HG02571 (cell line): ENCODE measurements at regions not wholly inside any gene's neighbourhood (a gene's known extent, or its start where the extent isn't known, plus 50 kb on each side); places are given as distances from the start of the nearest gene placed in this dataset.

Experiments
- ATAC-seq: cut with Tn5 transposase; IDR thresholded peaks from one replicate; pipeline ENCODE4 v1.9.1; 2021; ENCODE audit warnings: mild to moderate bottlenecking, moderate library complexity; ENCODE audit not compliant: unreplicated experiment

DNA sequence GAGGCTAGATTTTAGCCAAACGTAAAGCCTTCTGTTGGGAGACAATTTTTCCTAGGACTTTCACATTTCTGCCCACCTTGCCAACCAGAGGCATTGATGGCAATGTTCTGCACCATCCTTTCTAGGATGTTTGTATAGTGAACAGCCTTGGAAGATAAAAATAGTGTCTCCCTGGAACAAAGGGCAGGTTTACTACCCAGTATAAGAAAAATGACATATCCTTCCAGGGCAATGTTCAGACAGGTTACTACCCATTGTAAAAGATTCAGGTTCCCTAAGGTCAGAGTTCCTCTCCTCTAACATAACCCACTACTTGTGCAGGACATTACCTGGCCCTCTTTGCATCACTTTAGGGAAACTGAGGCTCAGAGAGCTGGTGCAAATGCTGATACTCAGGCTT is 248.2 kb upstream of the VEPH1 start:
- no peak for ATAC-seq

DNA sequence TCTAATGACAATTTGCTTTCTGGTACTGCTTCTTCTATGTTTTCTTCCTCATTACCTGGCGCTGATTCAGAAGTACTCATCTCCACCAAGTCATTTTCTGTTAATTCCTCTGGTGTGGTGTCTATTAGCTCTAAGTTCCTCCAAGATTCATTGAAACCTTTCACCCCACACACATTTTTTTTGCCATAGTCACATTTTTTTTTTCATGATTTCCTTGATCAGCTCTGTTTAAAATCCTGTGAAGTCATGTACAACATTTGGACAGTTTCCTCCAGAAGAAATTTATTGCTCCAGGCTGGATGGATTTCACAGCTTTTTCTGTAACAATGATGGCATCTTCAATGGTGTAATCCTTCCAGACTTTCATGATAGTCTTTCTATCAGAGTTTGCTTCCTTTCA is 243.2 kb upstream of the VEPH1 start:
- ATAC-seq, result no peak

DNA sequence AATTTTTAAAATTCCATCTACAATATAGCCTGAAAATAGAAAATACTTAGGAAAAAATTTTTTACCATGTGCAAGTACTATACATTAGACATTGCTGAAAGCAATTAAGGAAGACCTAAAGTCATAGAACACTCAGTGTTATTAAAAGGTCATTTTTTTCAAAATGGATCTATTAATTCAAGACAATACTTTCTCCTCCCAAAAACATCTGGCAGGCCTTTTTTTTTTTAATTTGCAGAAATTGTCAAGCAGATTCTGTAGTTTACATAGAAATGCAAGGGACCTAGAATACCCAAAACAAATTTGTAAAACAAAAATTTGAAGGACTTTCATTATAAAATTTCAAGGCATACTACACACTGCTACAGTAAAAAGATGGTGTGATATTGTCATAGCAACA is 238.4 kb upstream of the VEPH1 start:
- no peak for ATAC-seq

DNA sequence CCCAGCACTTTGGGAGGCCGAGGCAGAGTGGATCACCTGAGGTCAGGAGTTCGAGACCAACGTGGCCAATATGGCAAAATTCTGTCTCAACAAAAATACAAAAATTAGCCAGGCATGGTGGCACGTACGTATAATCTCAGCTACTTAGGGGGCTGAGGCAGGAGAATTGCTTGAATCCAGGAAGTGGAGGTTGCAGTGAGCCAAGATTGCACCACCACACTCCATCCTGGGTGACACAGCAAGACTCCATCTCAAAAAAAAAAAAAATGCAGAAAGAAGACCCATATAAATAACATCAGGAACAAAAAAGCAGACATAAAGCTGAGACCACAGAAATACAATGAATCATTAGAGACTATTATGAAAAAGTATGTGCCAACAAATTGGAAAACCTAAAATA is 235.2 kb upstream of the VEPH1 start:
- no peak for ATAC-seq

DNA sequence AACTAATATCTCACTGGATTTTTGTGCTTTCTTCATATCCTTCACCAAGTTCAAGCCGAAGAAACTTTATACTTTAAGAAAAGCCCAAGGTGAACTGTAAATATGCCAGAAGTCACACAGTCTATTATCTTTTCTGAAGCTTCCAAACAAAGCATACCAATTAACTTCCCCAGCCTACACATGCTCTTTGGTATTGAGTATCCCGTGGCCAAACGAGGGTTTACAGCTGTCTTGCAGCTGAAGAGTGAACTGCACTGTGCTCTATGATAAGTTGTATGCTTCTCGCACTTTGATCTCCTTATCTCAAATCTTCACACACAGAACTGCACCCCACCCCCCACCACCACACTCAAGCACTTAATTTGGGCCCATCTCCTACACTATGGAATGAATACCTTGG is 215.6 kb upstream of the VEPH1 start:
- no peak for ATAC-seq

DNA sequence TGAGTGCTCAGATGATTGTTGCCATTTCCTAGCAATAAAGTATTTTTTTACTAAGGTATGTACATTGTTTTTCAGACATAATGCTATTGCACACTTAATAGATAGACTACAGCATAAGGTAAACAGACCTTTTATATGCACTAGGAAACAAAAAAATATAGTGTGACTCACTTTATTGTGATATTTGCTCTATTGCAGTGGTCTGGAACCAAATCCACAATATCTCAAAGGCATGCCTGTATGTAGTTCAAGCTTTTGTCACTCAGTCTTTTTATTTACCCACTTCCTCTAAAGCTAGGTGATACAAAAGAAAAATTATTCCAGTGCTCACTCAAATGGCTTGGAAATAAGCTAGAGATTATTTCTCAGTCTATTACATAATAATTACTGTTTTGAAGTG is 209.9 kb upstream of the VEPH1 start:
- no peak for ATAC-seq

DNA sequence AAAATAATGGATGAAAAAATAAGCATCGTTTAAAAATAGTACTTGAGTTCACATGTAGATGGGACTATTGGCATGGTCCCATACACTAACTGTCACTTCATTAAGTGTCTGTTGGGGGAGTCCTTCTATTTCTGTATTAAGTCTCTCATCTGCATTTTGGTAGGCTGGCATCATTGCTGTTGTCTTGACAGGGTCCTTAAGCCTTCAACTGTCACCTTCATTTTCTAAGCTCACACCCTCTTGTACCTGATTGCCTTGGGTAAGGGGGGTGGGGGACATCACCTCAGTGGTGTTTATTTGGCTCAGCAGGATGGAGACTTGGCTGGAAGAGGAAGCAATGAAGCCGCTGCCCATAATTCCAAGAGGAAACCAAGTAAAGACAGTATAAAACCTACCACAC is 202.0 kb upstream of the VEPH1 start:
- ATAC-seq, result no peak

DNA sequence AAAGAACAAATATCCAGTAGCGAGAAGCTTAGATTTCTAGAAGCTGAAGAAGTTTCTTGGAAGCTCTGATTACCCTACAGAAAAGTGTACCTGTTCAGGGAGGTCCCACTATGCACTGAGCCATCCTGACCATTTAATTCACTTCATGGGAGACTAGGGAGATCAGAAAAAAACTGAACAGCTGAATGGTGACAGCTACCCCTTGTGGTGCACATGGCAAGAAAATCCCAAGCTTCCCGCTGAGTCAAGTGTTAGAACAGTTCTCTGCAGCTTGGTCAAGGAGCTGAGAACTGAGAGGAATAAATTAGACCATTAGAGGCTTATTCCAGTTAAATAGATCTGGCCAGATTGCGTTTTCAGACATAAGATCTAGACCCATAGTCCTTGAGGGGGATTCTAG is 197.2 kb upstream of the VEPH1 start:
- no peak for ATAC-seq

DNA sequence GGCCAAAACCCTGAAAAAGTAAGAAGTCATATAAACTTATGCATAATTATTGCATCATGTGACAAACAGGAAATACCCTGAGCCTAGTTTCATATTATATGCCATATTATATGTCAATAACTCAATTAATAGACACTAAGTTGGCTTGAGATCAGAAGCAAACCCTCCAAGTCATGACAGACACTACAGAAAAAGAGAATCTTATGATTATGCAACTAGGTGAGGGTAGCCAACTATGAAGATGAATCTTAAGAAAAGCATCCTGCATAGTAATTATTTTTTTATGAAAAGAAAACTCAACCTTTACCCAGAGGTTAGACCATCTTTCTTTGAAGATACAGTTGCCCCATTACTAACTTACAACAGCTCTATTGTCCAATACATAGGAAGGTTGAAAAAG is 192.4 kb upstream of the VEPH1 start:
- no peak for ATAC-seq

DNA sequence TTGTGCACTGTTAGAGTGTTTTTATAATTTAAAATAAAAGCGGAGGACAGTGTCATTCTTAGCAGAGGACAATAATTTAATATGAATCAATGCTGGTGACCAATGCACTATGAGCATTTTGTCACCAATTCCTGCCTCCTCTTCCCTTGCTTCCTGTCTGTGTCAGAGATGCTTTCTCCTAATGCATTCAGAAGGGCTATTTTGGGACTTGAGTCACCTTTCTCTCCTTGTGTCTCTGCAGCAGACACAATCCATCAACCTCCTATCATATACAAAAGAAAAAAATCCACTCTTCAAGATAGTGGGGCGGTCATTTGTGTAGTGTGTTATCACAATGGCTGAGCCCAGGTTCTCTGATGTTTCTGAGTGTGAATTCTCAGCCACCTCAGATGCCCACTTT is 191.9 kb upstream of the VEPH1 start:
- no peak for ATAC-seq

DNA sequence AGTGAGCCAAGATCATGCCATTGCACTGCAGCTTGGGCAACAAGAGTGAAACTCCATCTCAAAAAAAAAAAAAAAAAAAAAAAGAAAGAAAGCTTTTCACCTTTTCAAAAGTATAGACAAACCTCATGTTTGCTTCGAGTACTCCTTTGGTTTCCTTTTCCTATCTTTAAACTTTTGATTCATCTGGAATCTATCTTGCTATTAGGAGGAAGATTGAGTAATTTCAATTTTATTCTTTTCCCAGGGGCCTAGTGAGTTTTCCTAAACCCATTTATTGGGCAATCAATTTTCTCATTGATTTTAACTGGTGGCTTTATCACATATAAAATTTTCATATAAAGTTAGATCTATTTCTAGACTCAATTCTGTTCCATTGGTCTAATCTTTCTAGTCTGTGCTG is 190.5 kb upstream of the VEPH1 start:
- ATAC-seq, result no peak

DNA sequence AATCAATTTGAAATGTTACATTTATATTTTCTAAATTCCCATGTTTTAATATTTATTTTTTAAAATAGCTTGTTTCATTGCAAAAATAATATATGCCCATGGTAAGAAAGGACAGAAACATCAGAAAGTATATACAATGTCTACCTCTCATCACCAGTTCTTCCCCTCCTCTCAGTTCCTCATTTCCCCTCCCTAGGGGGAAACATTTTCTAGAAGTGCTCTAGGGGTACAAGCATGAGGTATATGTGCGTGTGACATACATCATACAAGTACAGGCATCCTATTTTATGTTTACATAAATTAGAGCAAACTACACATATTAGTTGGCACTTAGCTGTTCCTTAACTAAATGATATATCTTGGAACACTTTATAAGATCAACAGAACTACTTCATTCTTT is 189.3 kb upstream of the VEPH1 start:
- ATAC-seq, result no peak

DNA sequence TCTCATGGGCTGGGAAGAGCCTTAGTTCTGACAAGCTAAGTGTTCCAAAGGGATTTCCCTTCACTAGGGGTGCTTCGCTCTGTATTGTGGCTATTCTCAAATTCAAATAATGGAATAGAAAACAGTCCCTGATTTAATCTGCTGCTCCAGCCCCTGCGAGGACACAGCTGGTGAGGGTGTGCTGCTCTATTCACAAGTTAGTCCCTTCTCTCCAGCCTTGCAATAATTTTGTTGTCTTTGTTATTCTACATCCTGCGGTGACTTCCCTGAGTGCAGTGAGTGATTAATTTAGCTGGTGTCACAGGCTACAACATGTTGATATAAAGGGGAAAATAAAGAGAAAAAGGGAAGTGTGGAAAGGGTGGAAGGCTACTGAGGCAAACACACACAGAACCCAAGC is 180.5 kb upstream of the VEPH1 start:
- ATAC-seq, result no peak

DNA sequence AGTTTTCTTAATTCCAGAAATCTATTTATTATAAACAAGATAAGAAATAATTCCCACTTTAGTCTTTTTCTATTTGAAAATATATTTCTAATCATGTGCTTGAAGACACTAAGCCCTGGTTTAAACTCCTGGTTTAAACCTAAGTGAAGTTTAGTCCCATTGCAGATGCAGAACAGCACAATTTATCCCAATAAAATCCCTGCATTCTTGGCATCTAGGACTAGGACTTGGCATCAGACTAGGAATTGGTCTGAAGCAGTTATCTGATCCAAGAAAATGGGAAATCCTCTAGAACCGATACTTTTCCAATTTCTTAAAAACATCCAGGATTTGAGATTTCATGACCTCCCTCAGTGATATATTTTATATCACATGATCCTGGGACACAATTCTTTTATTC is 168.8 kb upstream of the VEPH1 start:
- ATAC-seq, result no peak

DNA sequence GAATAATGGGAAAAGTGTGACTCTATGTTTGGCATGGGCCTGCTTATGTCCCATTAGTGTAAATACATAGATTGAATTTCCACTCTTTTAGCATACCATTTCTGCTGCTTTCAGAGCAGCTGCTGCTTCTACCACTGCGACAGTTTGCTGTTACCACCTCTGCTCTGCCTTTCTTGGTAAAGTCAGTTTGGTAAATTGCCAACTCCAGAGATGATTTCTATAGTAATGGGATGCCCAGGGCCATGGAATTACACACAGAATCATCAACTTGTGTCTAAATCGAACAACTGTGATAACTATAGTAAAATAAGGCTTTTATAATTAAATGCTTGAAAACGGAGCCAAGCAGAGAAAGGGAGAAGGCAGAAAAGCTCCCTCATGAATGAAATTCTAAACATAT is 168.4 kb upstream of the VEPH1 start:
- no peak for ATAC-seq

DNA sequence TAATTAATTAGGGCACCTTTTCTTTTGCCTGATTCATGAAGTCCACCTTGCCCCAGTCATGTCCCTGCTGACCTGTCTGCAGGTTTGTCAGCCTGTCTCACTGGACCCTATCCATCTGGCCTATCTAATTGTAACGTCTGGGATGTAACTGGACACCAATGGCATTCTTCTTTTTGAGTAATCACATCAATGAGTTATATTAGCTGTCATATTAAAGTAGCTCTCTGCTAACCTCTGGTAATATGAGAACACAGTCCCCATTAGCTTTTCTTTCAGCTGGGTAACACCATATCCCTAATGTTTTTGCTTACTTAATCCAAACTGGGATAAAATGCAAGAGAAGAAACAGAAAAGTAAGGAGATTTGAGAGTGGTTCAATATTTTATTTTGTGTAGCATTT is 166.2 kb upstream of the VEPH1 start:
- no peak for ATAC-seq

DNA sequence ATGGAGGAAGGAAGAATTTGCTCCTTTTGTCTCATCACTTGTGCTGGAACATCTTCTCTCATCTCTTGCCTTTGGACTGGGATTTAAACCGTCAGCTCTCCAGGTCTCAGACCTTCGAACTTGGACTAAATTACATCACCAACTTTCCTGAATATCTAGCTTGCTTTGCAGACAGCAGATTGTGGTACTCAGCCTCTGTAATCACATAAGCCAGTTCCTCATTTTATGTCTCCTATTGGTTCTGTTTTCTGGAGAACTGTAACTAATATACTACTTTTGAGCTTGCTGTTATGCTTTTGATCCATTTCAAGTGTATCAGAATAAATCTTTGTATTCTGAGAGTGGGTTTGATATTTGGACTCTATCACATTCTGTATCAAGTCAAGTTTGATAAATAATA is 164.3 kb upstream of the VEPH1 start:
- ATAC-seq, result no peak

DNA sequence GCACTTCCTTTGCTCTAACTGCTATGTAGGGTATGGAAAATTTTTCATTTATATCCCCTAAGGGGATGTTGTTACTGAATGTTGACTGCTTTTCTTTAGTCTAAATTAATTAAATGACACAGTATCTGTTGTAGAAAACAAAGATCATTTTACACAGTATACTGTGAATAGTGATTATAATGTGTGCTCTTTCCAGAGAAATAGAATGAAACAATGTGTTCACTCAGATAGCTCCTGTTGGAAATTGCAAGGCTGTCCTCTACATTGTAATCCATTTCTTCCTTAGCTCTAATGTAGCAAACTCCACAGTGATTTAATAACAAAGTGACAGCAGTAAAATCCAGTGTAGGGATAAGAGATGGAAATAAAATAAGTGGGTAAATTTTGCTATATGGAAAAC is 159.0 kb upstream of the VEPH1 start:
- ATAC-seq, result no peak

DNA sequence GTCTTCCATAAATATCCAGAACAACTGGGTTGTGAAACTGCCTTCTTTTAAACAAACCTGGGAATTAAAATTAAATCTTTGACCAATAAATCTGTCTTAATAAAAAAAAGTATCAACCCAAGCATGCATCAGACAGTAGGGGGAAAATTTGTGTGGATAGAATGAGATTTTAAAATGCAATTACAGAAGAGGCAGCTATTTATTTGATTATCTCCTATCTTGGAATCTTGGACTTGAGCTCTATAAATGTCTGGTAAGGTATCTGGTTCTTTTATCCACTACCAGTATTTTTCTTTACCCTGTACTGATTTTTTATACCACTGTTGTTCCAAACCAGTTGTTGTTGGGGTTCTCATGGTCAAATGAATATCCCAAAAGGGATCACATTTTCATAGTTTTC is 157.6 kb upstream of the VEPH1 start:
- no peak for ATAC-seq

DNA sequence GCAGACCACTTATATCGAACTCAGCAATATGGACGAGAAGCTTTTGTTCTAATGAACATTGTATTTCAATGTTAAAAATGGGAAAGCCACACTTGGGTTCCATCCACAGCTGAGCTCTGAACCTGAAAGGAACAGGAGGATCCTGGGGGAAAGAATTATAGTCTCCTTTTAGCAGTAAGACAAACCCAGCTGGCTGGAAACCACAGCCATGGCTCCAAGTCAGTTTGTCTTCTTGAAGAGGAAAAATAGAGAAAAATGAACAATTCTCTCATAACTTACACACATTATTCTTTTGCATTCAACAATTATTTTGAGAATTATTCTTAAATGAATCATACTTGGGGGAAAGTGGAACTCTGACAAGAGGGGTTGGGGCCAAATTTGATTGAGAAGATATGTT is 149.2 kb upstream of the VEPH1 start:
- no peak for ATAC-seq

DNA sequence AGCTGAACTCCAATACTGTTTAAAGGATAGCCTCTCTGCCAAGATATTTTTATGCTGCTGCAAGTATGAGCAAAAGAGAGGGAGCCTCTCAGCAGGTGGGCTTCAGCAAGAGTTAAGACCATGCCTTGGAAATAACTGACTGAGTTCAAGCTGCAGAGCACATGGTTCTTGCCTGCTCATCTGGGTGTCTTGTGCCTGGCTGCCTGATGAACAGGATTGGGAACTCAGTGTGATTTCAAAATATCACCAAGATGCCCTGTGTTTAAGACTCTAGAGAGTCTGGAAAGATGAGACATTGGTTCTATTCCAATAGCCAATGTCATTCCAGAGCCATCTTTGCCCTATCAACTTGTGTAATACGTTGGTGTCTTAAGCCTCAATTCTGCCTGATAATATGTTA is 147.5 kb upstream of the VEPH1 start:
- no peak for ATAC-seq

DNA sequence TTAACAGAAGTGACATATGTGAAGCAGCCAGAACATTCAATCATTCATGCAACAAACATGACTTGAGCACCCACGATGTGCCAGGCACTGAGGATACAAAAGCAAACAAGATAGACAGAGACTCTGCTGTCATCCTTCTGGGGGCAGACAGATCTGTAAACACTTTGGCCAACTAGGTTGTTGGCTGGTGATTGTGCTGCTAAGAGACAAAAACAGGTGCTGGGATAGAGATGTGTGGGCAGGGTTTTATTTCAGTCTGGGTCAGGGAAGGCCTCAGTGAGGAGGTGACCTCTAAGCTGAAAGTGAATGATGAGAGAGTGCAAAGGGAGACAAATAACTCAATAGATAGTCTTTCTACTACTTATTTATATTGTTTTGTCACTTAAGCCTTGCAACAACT is 147.0 kb upstream of the VEPH1 start:
- no peak for ATAC-seq

DNA sequence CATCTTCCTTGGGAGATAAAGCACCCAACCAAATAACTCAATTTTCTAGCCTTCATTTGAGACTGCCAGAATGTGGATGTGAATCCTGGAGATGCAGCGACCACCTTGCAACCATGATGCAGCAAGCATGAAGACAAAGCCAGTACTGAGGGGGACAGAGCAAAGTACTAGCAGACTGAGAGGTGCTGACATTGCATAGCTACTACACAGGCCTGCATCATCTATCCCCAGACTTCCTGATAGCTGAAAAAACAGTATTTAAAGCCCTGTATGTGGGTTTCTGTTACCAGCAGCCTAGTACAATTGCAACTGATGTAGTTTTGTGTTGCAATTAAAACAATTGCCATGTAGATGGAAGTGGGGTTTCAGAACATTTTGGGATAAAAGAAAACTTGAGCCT is 146.3 kb upstream of the VEPH1 start:
- no peak for ATAC-seq

DNA sequence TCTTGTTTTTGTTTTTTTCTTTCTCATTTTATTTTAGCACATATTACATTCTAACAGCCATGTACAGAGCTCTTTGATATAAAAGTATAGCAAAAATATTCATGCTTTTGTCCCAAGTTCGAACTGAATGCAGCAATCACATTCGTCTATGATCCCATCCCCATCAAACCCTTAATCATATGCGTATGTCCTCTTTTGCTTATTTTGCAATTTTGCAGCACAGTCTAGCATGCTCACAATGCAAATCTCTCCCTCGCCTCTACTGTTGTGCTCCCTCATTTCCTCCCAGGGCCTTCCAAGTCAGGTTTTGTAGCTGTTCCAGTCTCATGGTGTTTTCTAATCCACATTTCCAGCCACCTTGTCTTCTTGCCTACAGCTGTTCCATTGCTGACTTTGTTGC is 144.6 kb upstream of the VEPH1 start:
- ATAC-seq, result no peak
